H9 (cell line): ENCODE measurements at regions not wholly inside any gene's neighbourhood (a gene's known extent, or its start where the extent isn't known, plus 50 kb on each side); places are given as distances from the start of the nearest gene placed in this dataset.
"Not testable (repeated sequence)": the region's sequence is repeated elsewhere in the genome, so short reads cannot be mapped to it uniquely, and the experiment has no call there.

Source experiments
- DNase-seq: peaks from one replicate; pipeline ENCODE4 v3.0.0-alpha.2; 2017
- H2AFZ ChIP-seq: one replicate; pipeline ENCODE4 v1.6.1; 2013; ENCODE audit warnings: mild to moderate bottlenecking, low read length, control low read depth, moderate library complexity
- H2AK5ac ChIP-seq: 2 replicates; pipeline ENCODE4 v1.6.1; 2013; ENCODE audit warnings: low read length, control low read depth, mixed read lengths; ENCODE audit not compliant: insufficient read length
- H2BK120ac ChIP-seq: one replicate; pipeline ENCODE4 v1.6.1; 2013; ENCODE audit warnings: low read depth, mild to moderate bottlenecking, low read length, control low read depth, inconsistent platforms; ENCODE audit not compliant: poor library complexity, severe bottlenecking
- H2BK12ac ChIP-seq: 2 replicates; pipeline ENCODE4 v1.6.1; 2013; ENCODE audit warnings: low read length, control low read depth, mixed read lengths, low read depth; ENCODE audit not compliant: insufficient read length
- H2BK15ac ChIP-seq: 2 replicates; pipeline ENCODE4 v1.6.1; 2013; ENCODE audit warnings: low read depth, low read length, control low read depth
- H2BK20ac ChIP-seq: one replicate; pipeline ENCODE4 v1.6.1; 2013; ENCODE audit warnings: low read depth, mild to moderate bottlenecking, low read length, control low read depth, inconsistent platforms; ENCODE audit not compliant: poor library complexity, severe bottlenecking
- H2BK5ac ChIP-seq: 2 replicates; pipeline ENCODE4 v1.6.1; 2013; ENCODE audit warnings: low read length, control low read depth, mixed read lengths; ENCODE audit not compliant: insufficient read length
- H3K14ac ChIP-seq: 2 replicates; pipeline ENCODE4 v1.6.1; 2013; ENCODE audit warnings: low read length, control low read depth; ENCODE audit not compliant: insufficient read depth
- H3K18ac ChIP-seq: 2 replicates; pipeline ENCODE4 v1.6.1; 2013; ENCODE audit warnings: low read depth, mild to moderate bottlenecking, mixed read lengths, low read length, control low read depth; ENCODE audit not compliant: insufficient read length
- H3K23ac ChIP-seq: 2 replicates; pipeline ENCODE4 v1.6.1; 2013; ENCODE audit warnings: low read length, control low read depth, mixed read lengths, low read depth; ENCODE audit not compliant: insufficient read length
- H3K23me2 ChIP-seq: 2 replicates; pipeline ENCODE4 v1.6.1; 2013; ENCODE audit warnings: low read depth, mild to moderate bottlenecking, mixed read lengths, low read length, control low read depth; ENCODE audit not compliant: insufficient read length, poor library complexity, severe bottlenecking
- H3K27ac ChIP-seq: 2 replicates; pipeline ENCODE4 v1.5.1; 2013; ENCODE audit warnings: low read length, control low read depth, mixed read lengths, low read depth; ENCODE audit not compliant: insufficient read length
- H3K27me3 ChIP-seq: 2 replicates; pipeline ENCODE4 v1.6.1; 2013; ENCODE audit warnings: low read length, control low read depth, inconsistent platforms; ENCODE audit not compliant: insufficient read depth
- H3K4ac ChIP-seq: 2 replicates; pipeline ENCODE4 v1.6.1; 2013; ENCODE audit warnings: low read depth, mild to moderate bottlenecking, control low read depth, inconsistent platforms, low read length, moderate library complexity
- H3K4me1 ChIP-seq: 2 replicates; pipeline ENCODE4 v1.6.1; 2013; ENCODE audit warnings: low read length, control low read depth, inconsistent platforms; ENCODE audit not compliant: insufficient read depth
- H3K4me2 ChIP-seq: 2 replicates; pipeline ENCODE4 v1.6.1; 2013; ENCODE audit warnings: low read length, control low read depth, mixed read lengths; ENCODE audit not compliant: insufficient read length, insufficient read depth
- H3K56ac ChIP-seq: 2 replicates; pipeline ENCODE4 v1.6.1; 2013; ENCODE audit warnings: low read depth, mild to moderate bottlenecking, mixed read lengths, low read length, control low read depth; ENCODE audit not compliant: insufficient read length
- H3K79me1 ChIP-seq: 2 replicates; pipeline ENCODE4 v1.6.1; 2013; ENCODE audit warnings: low read depth, mild to moderate bottlenecking, moderate library complexity, low read length, control low read depth, inconsistent platforms; ENCODE audit not compliant: insufficient read depth, poor library complexity, severe bottlenecking
- H3K79me2 ChIP-seq: 2 replicates; pipeline ENCODE4 v1.6.1; 2013; ENCODE audit warnings: low read length, control low read depth, inconsistent platforms; ENCODE audit not compliant: insufficient read depth
- H3K9ac ChIP-seq: 2 replicates; pipeline ENCODE4 v1.6.1; 2013; ENCODE audit warnings: low read length, control low read depth, mixed read lengths; ENCODE audit not compliant: insufficient read length; ENCODE audit errors: extremely low read depth
- H3K9me3 ChIP-seq: one replicate; pipeline ENCODE4 v1.6.1; 2013; ENCODE audit warnings: low read depth, low read length, inconsistent platforms; ENCODE audit not compliant: control insufficient read depth
- H3T11ph ChIP-seq: one replicate; pipeline ENCODE4 v1.6.1; 2013; ENCODE audit warnings: mild to moderate bottlenecking, low read length, control low read depth, inconsistent platforms
- H4K20me1 ChIP-seq: one replicate; pipeline ENCODE4 v1.6.1; 2013; ENCODE audit not compliant: control insufficient read depth, insufficient read length, insufficient read depth
- H4K5ac ChIP-seq: 2 replicates; pipeline ENCODE4 v1.6.1; 2013; ENCODE audit warnings: low read depth, mild to moderate bottlenecking, mixed read lengths, low read length, control low read depth; ENCODE audit not compliant: insufficient read length
- H4K8ac ChIP-seq: replicated peaks from 2 replicates; pipeline ENCODE4 v1.6.1; 2013; ENCODE audit warnings: low read length, control low read depth, mixed read lengths, low read depth; ENCODE audit not compliant: insufficient read length
- H4K91ac ChIP-seq: 2 replicates; pipeline ENCODE4 v1.6.1; 2013; ENCODE audit warnings: low read depth, mild to moderate bottlenecking, moderate library complexity, mixed read lengths, low read length, control low read depth; ENCODE audit not compliant: insufficient read length
- H3K27ac Mint-ChIP-seq, 3 experiments: 2 replicates in 2 of 3; 3 replicates in 1 of 3; pipeline ENCODE4 v1.8.0; 2020 to 2021; ENCODE audit warnings: mixed read lengths in 3 of 3, mild to moderate bottlenecking in 1 of 3, moderate library complexity in 1 of 3
- H3K27me3 Mint-ChIP-seq: 2 replicates; pipeline ENCODE4 v1.8.0; 2021; ENCODE audit warnings: low read depth, mild to moderate bottlenecking, moderate library complexity, mixed read lengths
- H3K36me3 Mint-ChIP-seq, 3 experiments: 2 replicates in 2 of 3; 3 replicates in 1 of 3; pipeline ENCODE4 v1.8.0; 2020 to 2021; ENCODE audit warnings: low read depth in 3 of 3, mixed read lengths in 3 of 3; ENCODE audit not compliant: insufficient read depth in 1 of 3
- H3K4me1 Mint-ChIP-seq, 2 experiments: 2 replicates each; pipeline ENCODE4 v1.8.0; 2020; ENCODE audit warnings: mixed read lengths in 2 of 2
- H3K4me3 Mint-ChIP-seq, 2 experiments: 2 replicates in 1 of 2; 3 replicates in 1 of 2; pipeline ENCODE4 v1.8.0; 2020 to 2021; ENCODE audit warnings: mild to moderate bottlenecking in 2 of 2, mixed read lengths in 2 of 2, moderate library complexity in 1 of 2
- H3K9me3 Mint-ChIP-seq, 2 experiments: 2 replicates in 1 of 2; 3 replicates in 1 of 2; pipeline ENCODE4 v1.8.0; 2020; ENCODE audit warnings: mild to moderate bottlenecking in 2 of 2, mixed read lengths in 2 of 2, moderate library complexity in 1 of 2
- CTCF ChIP-seq: fragments of 200-600 bp; sonication (generic); conservative IDR thresholded peaks from 3 replicates; pipeline ENCODE4 v1.8.0; 2021; ENCODE audit warnings: antibody characterized with exemption, mild to moderate bottlenecking
- WGBS: extraction: QIAGEN DNeasy Blood & Tissue Kit; methylation state at CpG from one replicate; pipeline ENCODE4 v1.1.7; 2013; ENCODE audit warnings: missing lambda C conversion rate, low lambda C conversion rate, mixed read lengths; ENCODE audit not compliant: insufficient read length; ENCODE audit errors: extremely low coverage; 5-methylcytosine and 5-hydroxymethylcytosine counted together

GRCh38 chr18:35811896-35812295 is 160.6 kb upstream of the RMP24 start:
- no peak overlapping the region for H3K18ac ChIP-seq
- no peak overlapping the region for H4K8ac ChIP-seq
- H4K91ac ChIP-seq, result no peak overlapping the region
- H4K5ac ChIP-seq, result no peak overlapping the region
- no peak overlapping the region for H2AFZ ChIP-seq
- H3T11ph ChIP-seq, result no peak overlapping the region
- no peak overlapping the region for H3K4me3 Mint-ChIP-seq
- H3K27me3 ChIP-seq, result no peaks in the 10 kb centered on the region
- H2AK5ac ChIP-seq, result no peak overlapping the region
- no peaks in the 10 kb centered on the region for H3K23me2 ChIP-seq
- no peak overlapping the region for H2BK20ac ChIP-seq
- H3K27me3 Mint-ChIP-seq, result no peaks in the 10 kb centered on the region
- no peak overlapping the region for H3K56ac ChIP-seq
- no peak overlapping the region for H2BK15ac ChIP-seq
- H3K23ac ChIP-seq, result no peak overlapping the region
- DNase-seq, result no peak
- H3K4ac ChIP-seq, result no peak overlapping the region
- TF ChIP-seq CTCF, result no peak
- H3K14ac ChIP-seq, result no peak overlapping the region
- H3K4me1 ChIP-seq, result 0 out of 2 replicates have a peak, but pooled peaks cover 2% of the 10 kb centered on the region
- H3K79me1 ChIP-seq, result no peaks in the 10 kb centered on the region
- H2BK5ac ChIP-seq, result no peak overlapping the region
- H3K9ac ChIP-seq, result no peak overlapping the region
- no peaks in the 10 kb centered on the region for H4K20me1 ChIP-seq
- no peak overlapping the region for H3K27ac Mint-ChIP-seq
- no peak overlapping the region for H3K4me2 ChIP-seq
- no peaks in the 10 kb centered on the region for H3K9me3 ChIP-seq
- no peaks in the 10 kb centered on the region for H3K79me2 ChIP-seq
- peaks cover 6 to 9% of the 10 kb centered on the region in 2 experiments for H3K4me1 Mint-ChIP-seq
- no CpG with 5 or more reads among the region's 3 CpGs for WGBS
- H2BK12ac ChIP-seq, result no peak overlapping the region
- H3K36me3 Mint-ChIP-seq, result peaks cover 2 to 24% (median 4%) of the 10 kb centered on the region in 3 experiments
- H3K9me3 Mint-ChIP-seq, result peaks cover 4 to 6% of the 10 kb centered on the region in 2 experiments; a peak in 4 of 5 replicates
- H2BK120ac ChIP-seq, result no peak overlapping the region
- H3K27ac ChIP-seq, result no peak overlapping the region

- H2BK120ac ChIP-seq, H3K79me2 ChIP-seq, H2BK15ac ChIP-seq, H3K4me2 ChIP-seq, H4K8ac ChIP-seq, H3K18ac ChIP-seq, H3K27me3 Mint-ChIP-seq, H3K23ac ChIP-seq, H3K23me2 ChIP-seq, H3K9ac ChIP-seq, H2AFZ ChIP-seq, H3K79me1 ChIP-seq, H3K27ac ChIP-seq, H3T11ph ChIP-seq, H3K4me3 Mint-ChIP-seq, H4K91ac ChIP-seq, H3K9me3 ChIP-seq, H3K4ac ChIP-seq, H2BK5ac ChIP-seq, H4K20me1 ChIP-seq, H3K56ac ChIP-seq, H3K4me1 ChIP-seq, H2AK5ac ChIP-seq, H4K5ac ChIP-seq, H2BK12ac ChIP-seq, H2BK20ac ChIP-seq, H3K14ac ChIP-seq, H3K27me3 ChIP-seq, H3K27ac Mint-ChIP-seq, DNase-seq: not testable (repeated sequence)
- Mint-ChIP-seq H3K9me3 (peaks cover 4 to 12% of the 10 kb centered on the region in 2 experiments; a peak in 4 of 5 replicates), H3K36me3 (peaks cover 2 to 18% (median 4%) of the 10 kb centered on the region in 3 experiments), H3K4me1 (peaks cover 10 to 13% of the 10 kb centered on the region in 2 experiments)
- no CpG with 5 or more reads among the region's 2 CpGs for WGBS
These were observed 157.5 kb upstream of the RMP24 start for GRCh38 chr18:35815011-35815410.
